ENCODE measurements at regions not wholly inside any gene's neighbourhood (a gene's known extent, or its start where the extent isn't known, plus 50 kb on each side); places are given as distances from the start of the nearest gene placed in this dataset.

DNA sequence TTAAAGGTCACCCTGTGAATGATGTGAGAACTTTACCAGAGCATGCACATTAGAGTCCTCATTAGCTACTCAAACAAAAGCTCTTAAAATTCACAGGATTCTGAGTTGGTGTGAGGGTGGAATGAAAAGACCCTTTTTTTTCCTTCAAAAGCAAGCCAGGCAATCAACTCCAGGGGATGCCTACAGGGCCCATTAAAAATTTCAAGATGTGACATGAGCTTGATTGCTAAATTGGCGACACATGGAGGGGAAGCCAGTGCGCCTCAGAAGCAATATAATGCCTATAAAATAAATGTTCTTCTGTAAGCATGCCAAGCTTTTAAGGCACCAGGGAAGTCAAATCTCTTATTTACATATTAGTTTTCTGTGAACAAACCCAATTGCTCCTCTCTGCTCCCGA lies 328.8 kb upstream of the SUCLG2 start:
- TF ChIP-seq, protein P1, sequence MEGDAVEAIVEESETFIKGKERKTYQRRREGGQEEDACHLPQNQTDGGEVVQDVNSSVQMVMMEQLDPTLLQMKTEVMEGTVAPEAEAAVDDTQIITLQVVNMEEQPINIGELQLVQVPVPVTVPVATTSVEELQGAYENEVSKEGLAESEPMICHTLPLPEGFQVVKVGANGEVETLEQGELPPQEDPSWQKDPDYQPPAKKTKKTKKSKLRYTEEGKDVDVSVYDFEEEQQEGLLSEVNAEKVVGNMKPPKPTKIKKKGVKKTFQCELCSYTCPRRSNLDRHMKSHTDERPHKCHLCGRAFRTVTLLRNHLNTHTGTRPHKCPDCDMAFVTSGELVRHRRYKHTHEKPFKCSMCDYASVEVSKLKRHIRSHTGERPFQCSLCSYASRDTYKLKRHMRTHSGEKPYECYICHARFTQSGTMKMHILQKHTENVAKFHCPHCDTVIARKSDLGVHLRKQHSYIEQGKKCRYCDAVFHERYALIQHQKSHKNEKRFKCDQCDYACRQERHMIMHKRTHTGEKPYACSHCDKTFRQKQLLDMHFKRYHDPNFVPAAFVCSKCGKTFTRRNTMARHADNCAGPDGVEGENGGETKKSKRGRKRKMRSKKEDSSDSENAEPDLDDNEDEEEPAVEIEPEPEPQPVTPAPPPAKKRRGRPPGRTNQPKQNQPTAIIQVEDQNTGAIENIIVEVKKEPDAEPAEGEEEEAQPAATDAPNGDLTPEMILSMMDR (IDR thresholded peaks at IDR 0.05) = no peak
- no peak for TF ChIP-seq POLR2A (IDR thresholded peaks at IDR 0.05)

Data from vagina (tissue), 2 donors.